HG03060 (cell line): ENCODE measurements at regions not wholly inside any gene's neighbourhood (a gene's known extent, or its start where the extent isn't known, plus 50 kb on each side); places are given as distances from the start of the nearest gene placed in this dataset.

Experiments used
- ATAC-seq: cut with Tn5 transposase; IDR thresholded peaks from one replicate; pipeline ENCODE4 v1.9.1; 2021; ENCODE audit warnings: low read depth, moderate number of reproducible peaks; ENCODE audit not compliant: unreplicated experiment

GRCh38 chr17:73942703-73943415 lies 260.6 kb upstream of the RPL38 start:
- no peak for ATAC-seq

GRCh38 chr17:73943416-73944110 lies 259.9 kb upstream of the RPL38 start:
- no peak for ATAC-seq

- ATAC-seq = no peak
Measured at GRCh38 chr17:73944366-73944765, 259.1 kb upstream of the RPL38 start.

GRCh38 chr17:73947281-73947965 lies 256.1 kb upstream of the RPL38 start:
- ATAC-seq = no peak

- ATAC-seq = no peak
Measured at GRCh38 chr17:73947966-73948355, 255.5 kb upstream of the RPL38 start.

GRCh38 chr17:73949903-73950592 lies 253.4 kb upstream of the RPL38 start:
- no peak for ATAC-seq

GRCh38 chr17:73950593-73950914 lies 252.9 kb upstream of the RPL38 start:
- ATAC-seq = no peak

- ATAC-seq = no peak
Measured at GRCh38 chr17:73952082-73952479, 251.4 kb upstream of the RPL38 start.

- no peak for ATAC-seq
Measured at GRCh38 chr17:73952480-73953205, 250.8 kb upstream of the RPL38 start.

- ATAC-seq = no peak
Measured at GRCh38 chr17:73953206-73954033, 250.1 kb upstream of the RPL38 start.

- no peak for ATAC-seq
Measured at GRCh38 chr17:73954951-73955350, 248.5 kb upstream of the RPL38 start.

GRCh38 chr17:73955616-73956015 lies 247.9 kb upstream of the RPL38 start:
- no peak for ATAC-seq

GRCh38 chr17:73956169-73956568 lies 247.3 kb upstream of the RPL38 start:
- no peak for ATAC-seq

- no peak for ATAC-seq
Measured at GRCh38 chr17:73956595-73957465, 246.6 kb upstream of the RPL38 start.

GRCh38 chr17:73957564-73957963 lies 245.9 kb upstream of the RPL38 start:
- no peak for ATAC-seq

- ATAC-seq = no peak
Measured at GRCh38 chr17:73958453-73958852, 245.0 kb upstream of the RPL38 start.

GRCh38 chr17:73960469-73960868 lies 243.0 kb upstream of the RPL38 start:
- ATAC-seq = no peak

GRCh38 chr17:73962308-73962707 lies 241.2 kb upstream of the RPL38 start:
- ATAC-seq = no peak

GRCh38 chr17:73968680-73969079 lies 234.8 kb upstream of the RPL38 start:
- ATAC-seq = no peak
